Mucosa of descending colon (tissue), 3 donors: ENCODE measurements at regions not wholly inside any gene's neighbourhood (a gene's known extent, or its start where the extent isn't known, plus 50 kb on each side); places are given as distances from the start of the nearest gene placed in this dataset.

Source experiments
- ATAC-seq: fragments of 200-7000 bp; cut with Tn5 transposase; one replicate; pipeline ENCODE4 v1.9.1; 2020; ENCODE audit warnings: mild to moderate bottlenecking, moderate library complexity
- DNase-seq, 3 donors: peaks; one replicate each; pipeline ENCODE4 v3.0.0-alpha.2; 2020
- H3K36me3 ChIP-seq: fragments of 200-600 bp; one replicate; pipeline ENCODE4 v1.8.0; 2021; ENCODE audit warnings: low read depth, mild to moderate bottlenecking
- H3K4me1 ChIP-seq: fragments of 200-600 bp; one replicate; pipeline ENCODE4 v1.8.0; 2021; ENCODE audit warnings: low read depth, mild to moderate bottlenecking
- H3K4me3 ChIP-seq: fragments of 200-600 bp; one replicate; pipeline ENCODE4 v1.8.0; 2021; ENCODE audit warnings: mild to moderate bottlenecking
- H3K9me3 ChIP-seq: fragments of 200-600 bp; one replicate; pipeline ENCODE4 v1.8.0; 2021; ENCODE audit warnings: mild to moderate bottlenecking
- CTCF ChIP-seq: fragments of 200-600 bp; IDR thresholded peaks from one replicate; pipeline ENCODE4 v1.8.0; 2022; ENCODE audit warnings: antibody characterized with exemption, mild to moderate bottlenecking
- intact Hi-C, 2 donors: fragments of 100-400 bp; cut with DNase I in 1 of 2; cut with micrococcal nuclease in 1 of 2; formaldehyde crosslinking; loops; one replicate each; pipeline versions ENCODE4 v1.11.0 to v1.11.1; 2022; cut with DNase I, micrococcal nuclease
- donor health status: DM: no; HTN: no; CAD: no; lungs with moderate emphysema.
- donor health status: DM: no; HTN: no; CAD: no.
- donor health status: DM: no; HTN: yes; CAD: no.

GRCh38 chr9:118222375-118222774, 518.2 kb downstream of the TLR4 start:
- no peak for DNase-seq
- no peaks in the 10 kb centered on the region for H3K36me3 ChIP-seq
- intact Hi-C loops, result no loop called here
- H3K9me3 ChIP-seq, result no peaks in the 10 kb centered on the region
- no peaks in the 10 kb centered on the region for H3K4me1 ChIP-seq
- ATAC-seq, result no peak
- TF ChIP-seq CTCF, result no peak
- H3K4me3 ChIP-seq, result no peak overlapping the region

GRCh38 chr9:118223111-118223510, 518.9 kb downstream of the TLR4 start:
- intact Hi-C loops, result no loop called here
- Histone ChIP-seq H3K9me3 (no peaks in the 10 kb centered on the region), H3K4me3 (no peak overlapping the region), H3K36me3 (no peaks in the 10 kb centered on the region), H3K4me1 (no peaks in the 10 kb centered on the region)
- ATAC-seq, result no peak
- no peak for DNase-seq
- no peak for TF ChIP-seq CTCF

DNA sequence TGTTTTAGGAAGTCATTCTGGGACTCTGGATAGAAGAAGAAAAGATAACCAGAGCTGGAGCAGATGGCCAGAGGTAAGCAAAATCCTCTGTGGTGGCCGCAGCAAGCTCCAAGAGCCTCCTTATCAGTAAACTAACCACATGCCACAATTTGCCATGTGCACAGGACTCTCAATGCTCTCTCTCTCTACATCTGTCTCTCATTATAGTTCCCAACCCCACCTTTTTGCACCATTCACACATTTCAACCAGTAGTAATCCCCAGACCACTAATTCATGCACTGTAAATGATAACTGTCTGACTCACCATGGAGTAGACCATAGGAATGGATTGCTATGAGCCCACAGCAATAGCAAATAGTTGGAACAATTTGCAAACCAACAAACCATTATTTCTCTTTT, 526.1 kb downstream of the TLR4 start:
- intact Hi-C loops, result no loop called here
- Histone ChIP-seq H3K4me1 (no peaks in the 10 kb centered on the region), H3K36me3 (no peaks in the 10 kb centered on the region), H3K9me3 (no peaks in the 10 kb centered on the region), H3K4me3 (no peak overlapping the region)
- no peak for TF ChIP-seq CTCF
- ATAC-seq (no peak), DNase-seq (no peak)

GRCh38 chr9:118236625-118237024, 532.4 kb downstream of the TLR4 start:
- Histone ChIP-seq H3K36me3 (no peaks in the 10 kb centered on the region), H3K4me3 (no peak overlapping the region), H3K9me3 (no peaks in the 10 kb centered on the region), H3K4me1 (no peaks in the 10 kb centered on the region)
- no peak for TF ChIP-seq CTCF
- intact Hi-C loops, result no loop called here
- DNase-seq (no peak), ATAC-seq (no peak)

DNA sequence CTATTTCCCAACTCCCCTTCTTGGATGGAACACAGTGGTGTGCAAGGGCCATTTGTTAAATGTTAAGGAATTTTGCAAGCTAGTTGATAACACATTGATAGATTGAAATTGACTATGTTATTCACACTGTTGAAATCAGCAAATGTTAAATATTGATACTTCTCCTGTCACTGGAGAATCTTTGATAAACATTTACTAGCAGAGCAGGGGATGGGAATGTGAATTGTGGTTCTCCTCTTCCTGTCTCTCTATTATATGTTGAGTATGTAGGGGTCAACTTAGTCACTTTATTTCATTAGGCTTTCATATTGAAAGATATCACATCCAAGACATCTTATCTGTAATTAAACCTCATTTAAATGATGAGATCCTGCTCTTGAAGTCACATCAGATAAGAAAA, 533.9 kb downstream of the TLR4 start:
- intact Hi-C loops, result no loop called here
- Histone ChIP-seq H3K4me3 (no peak overlapping the region), H3K9me3 (no peaks in the 10 kb centered on the region), H3K36me3 (no peaks in the 10 kb centered on the region), H3K4me1 (no peaks in the 10 kb centered on the region)
- no peak for TF ChIP-seq CTCF
- ATAC-seq (no peak), DNase-seq (no peak)

- Histone ChIP-seq H3K9me3 (peaks cover 3% of the 10 kb centered on the region), H3K4me3 (no peak overlapping the region), H3K36me3 (no peaks in the 10 kb centered on the region), H3K4me1 (no peaks in the 10 kb centered on the region)
- TF ChIP-seq CTCF, result no peak
- intact Hi-C loops, result no loop called here
- no peak for ATAC-seq
- no peak for DNase-seq
These were observed 547.8 kb downstream of the TLR4 start for GRCh38 chr9:118252027-118252426.
